ENCODE measurements at regions not wholly inside any gene's neighbourhood (a gene's known extent, or its start where the extent isn't known, plus 50 kb on each side); places are given as distances from the start of the nearest gene placed in this dataset.

GRCh38 chr15:69874321-69874720 lies 223.4 kb downstream of the TLE3 start:
- TF ChIP-seq FOXM1 (IDR thresholded peaks at IDR 0.05; ENCODE audit: borderline replicate concordance) (no peak), ZNF384 (IDR thresholded peaks at IDR 0.05) (no peak), SUZ12 (IDR thresholded peaks at IDR 0.05) (no peak), SP1 (IDR thresholded peaks at IDR 0.05) (no peak), ELF4 (IDR thresholded peaks at IDR 0.05) (no peak), FOXK2 (IDR thresholded peaks at IDR 0.05) (no peak), NFRKB (IDR thresholded peaks at IDR 0.05) (no peak), FOXA1 (IDR thresholded peaks at IDR 0.05) (no peak), BHLHE40 (IDR thresholded peaks at IDR 0.05; ENCODE audit: borderline replicate concordance) (no peak), TARDBP (IDR thresholded peaks at IDR 0.05) (no peak), L3MBTL2 (conservative IDR thresholded peaks at IDR 0.05) (no peak)

Data from HEK293T (cell line).